Jurkat, Clone E6-1 (cell line): ENCODE measurements at regions not wholly inside any gene's neighbourhood (a gene's known extent, or its start where the extent isn't known, plus 50 kb on each side); places are given as distances from the start of the nearest gene placed in this dataset.

Source experiments
- DNase-seq: peaks from one replicate; pipeline ENCODE4 v3.0.0-alpha.2; 2011; ENCODE audit warnings: low read depth, low spot score
- H3K4me3 ChIP-seq: 2 replicates; pipeline ENCODE4 v1.5.1; 2011; ENCODE audit warnings: mild to moderate bottlenecking, low read length, control low read depth, moderate library complexity

- no peak overlapping the region for H3K4me3 ChIP-seq
- DNase-seq, result no peak
Observed at GRCh38 chr4:181688432-181688831, 554.8 kb upstream of the TENM3 start.

GRCh38 chr4:181688872-181689271 is 554.3 kb upstream of the TENM3 start:
- no peak overlapping the region for H3K4me3 ChIP-seq
- no peak for DNase-seq

DNA sequence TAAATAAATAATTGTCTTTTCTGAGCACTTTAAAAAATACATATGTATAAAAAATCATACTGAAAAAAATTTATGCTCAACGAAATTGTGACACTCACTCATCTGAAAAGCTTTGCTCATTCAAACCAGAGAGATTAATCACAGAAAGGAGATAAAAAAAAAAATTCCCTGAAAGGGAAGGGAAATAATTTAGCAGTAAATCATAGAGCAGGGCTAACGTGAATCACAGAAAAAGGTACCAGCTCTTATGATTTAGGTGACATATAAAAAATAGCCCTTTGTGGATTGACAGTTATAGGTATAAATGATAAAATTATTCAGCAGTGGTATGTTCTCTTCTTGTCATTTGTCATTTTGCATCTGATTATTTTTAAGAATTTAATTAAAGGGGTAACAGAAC is 552.7 kb upstream of the TENM3 start:
- H3K4me3 ChIP-seq, result no peak overlapping the region
- no peak for DNase-seq

DNA sequence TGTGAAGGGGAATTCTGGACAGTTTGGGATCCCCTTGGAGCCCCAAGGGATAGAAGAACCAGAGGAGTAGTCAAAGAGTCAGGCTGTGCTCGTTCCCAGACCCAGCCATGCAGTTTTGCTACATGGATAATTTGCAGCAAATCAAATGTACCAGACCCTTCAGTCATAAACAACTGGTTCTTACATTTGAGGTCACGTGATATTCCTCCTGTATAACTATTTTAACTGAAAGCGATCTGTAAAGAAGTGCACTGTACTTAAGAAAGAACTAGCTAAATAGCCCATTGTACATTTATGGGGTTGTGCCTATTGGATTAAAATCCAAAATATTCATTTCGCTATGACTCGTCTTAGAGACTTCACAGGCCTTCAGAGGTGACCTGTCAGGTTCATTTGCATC is 550.2 kb upstream of the TENM3 start:
- no peak overlapping the region for H3K4me3 ChIP-seq
- no peak for DNase-seq

DNA sequence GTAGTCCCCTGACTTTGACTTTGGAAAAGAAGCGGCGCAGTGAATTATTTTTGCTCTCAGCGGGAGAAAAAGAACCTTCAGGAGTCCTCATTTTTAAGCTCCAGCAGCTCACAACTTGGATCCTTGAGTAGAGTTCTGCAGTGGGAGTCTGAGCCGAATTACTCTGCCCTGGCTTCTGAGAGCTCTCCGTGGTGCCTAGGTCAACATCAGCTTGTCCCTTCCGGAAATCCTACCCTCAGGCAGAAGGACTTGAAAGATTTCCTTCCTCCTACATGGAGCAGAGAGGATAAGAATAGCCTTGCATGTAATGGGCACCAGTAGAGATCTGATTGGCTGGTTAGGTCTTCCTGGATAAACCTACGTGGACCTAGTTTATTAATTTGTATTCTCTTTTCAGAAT is 549.7 kb upstream of the TENM3 start:
- no peak for DNase-seq
- no peak overlapping the region for H3K4me3 ChIP-seq

DNA sequence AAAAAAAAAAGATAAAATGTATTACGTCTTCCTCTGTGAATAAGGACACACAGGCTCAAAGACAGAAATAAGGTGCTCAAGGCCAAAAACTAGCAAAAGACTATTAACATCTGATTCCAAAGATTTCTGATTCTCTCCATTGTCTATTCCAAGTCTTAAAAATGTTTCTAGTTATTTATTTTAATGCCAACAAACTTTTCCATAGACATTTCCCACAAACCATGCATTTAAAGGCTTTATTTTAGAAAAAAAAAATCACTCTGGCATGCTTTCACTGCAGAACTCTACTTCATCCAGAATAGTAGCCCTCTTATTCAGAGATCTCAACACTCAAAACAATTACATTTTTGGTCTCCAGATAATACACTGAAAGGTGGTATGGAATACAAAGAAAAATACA is 545.0 kb upstream of the TENM3 start:
- H3K4me3 ChIP-seq, result no peak overlapping the region
- DNase-seq, result no peak

DNA sequence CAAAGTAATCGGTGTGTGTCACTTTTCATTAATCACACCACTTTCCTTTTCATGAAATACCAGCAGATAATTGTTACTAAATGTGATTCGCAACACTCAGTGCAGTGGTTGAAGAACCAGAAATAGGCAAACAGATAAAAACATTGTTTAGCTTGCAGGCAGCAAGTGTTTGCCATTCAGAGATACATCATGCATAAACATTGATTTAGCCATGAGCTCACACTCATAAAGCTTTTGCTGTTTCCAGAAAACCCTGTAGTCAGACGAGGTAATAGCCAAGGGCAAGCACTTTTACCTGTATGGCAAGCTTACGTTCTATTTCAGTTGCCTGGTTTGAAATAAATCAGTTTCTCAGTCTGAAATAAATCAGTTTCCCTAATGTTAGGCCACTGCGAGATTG is 542.0 kb upstream of the TENM3 start:
- H3K4me3 ChIP-seq, result no peak overlapping the region
- DNase-seq, result no peak

DNA sequence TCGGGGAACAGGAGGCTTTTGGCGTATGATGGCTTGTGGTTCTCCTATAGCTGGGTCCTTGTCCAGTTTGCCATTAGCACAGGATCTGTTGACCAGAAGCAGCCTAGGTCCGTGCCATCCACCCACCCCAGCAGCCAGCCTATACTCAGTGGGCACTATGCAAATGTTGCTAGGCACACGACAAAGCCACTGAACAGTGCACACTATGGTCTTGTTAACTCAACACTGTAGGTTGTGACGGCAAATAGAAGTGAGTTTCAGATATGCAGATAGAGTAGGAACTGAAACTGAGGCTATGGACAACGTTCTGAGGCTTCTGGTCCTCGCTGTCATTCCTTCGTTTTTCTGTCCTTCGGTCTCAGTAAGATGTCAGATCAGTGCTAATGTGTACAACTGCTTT is 541.3 kb upstream of the TENM3 start:
- H3K4me3 ChIP-seq, result no peak overlapping the region
- DNase-seq, result no peak

- no peak for DNase-seq
- H3K4me3 ChIP-seq, result no peak overlapping the region
Observed at GRCh38 chr4:181702864-181703495, 540.2 kb upstream of the TENM3 start.

GRCh38 chr4:181710143-181710542 is 533.1 kb upstream of the TENM3 start:
- no peak overlapping the region for H3K4me3 ChIP-seq
- DNase-seq, result no peak

DNA sequence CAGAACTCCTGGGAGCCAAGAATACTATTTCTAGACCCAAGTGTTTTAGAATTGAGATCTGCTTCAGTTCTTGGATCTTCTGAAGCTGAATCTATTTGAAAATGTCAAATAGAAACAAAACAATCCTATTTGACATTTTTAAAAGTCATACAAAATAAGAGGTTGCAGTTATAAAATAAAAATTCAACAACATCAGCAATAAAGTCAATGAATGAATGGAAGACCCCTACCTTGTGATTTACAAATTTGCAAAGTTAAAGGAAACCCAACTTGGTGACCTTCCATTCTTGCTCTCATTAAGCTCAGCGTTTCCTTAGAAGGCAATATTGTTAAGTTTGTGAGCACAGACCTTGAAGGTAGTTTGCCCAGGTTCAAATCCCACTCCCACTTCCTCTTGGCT is 531.8 kb upstream of the TENM3 start:
- no peak for DNase-seq
- no peak overlapping the region for H3K4me3 ChIP-seq

GRCh38 chr4:181728305-181728966 is 514.8 kb upstream of the TENM3 start:
- no peak for DNase-seq
- no peak overlapping the region for H3K4me3 ChIP-seq

GRCh38 chr4:181731900-181732299 is 511.3 kb upstream of the TENM3 start:
- H3K4me3 ChIP-seq, result no peak overlapping the region
- DNase-seq, result no peak

- DNase-seq, result no peak
Observed at GRCh38 chr4:181737744-181738143, 505.5 kb upstream of the TENM3 start.

GRCh38 chr4:181739031-181739430 is 504.2 kb upstream of the TENM3 start:
- DNase-seq, result no peak
- H3K4me3 ChIP-seq, result no peak overlapping the region

More at GRCh38 chr4:181737744-181738143, 505.5 kb upstream of the TENM3 start:
- H3K4me3 ChIP-seq, result no peak overlapping the region

DNA sequence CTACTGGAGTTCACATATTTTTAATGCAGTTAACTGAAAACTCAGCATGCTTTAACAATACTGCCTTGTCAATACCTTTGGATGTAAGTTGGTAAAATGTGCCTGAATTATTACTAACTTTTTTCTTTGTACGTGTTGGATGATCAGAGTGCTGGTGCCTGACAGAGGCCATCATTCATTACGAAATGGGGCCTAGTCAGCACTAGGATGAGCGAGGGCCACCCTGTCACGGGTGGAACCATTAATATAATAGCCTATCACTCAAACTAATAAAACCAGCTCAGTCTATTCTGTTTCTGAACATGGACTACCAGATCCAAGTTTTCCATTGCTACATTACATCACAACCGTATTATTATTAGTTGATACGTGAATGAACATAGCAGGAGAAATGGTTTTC is 501.7 kb upstream of the TENM3 start:
- DNase-seq, result no peak
- H3K4me3 ChIP-seq, result no peak overlapping the region

DNA sequence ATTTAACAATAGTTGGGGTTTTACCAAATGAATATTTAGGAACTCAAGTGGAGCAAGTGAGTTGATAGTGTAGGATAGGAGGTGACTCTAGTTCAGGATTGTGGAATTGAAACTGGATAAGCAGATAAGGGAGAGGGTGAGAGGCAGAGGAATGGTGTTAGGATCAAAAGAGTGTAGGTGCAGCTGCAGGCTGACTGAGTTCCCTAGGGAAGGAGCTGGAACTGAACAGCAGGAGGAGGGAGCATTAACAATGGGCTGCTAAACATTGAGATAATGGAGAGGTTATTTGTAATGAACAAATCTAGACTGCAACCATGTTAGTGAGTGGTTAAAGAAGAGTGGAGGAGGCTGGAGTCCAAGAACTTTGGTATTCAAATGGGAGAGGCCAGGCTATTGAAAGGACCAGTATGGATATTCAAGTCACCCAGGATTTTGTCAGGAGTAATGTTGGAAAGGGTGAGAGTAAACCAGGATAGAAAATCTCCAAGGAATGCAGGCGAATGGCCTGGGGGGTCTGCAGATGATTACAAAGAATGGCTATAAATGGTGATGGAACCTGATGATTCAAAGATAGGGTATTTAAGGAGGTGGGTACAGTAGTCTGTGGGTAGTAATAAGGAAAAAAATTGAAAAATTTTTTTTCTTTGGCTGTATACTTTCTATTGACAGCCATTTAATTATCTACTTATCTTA is 497.1 kb upstream of the TENM3 start:
- no peak overlapping the region for H3K4me3 ChIP-seq
- DNase-seq, result no peak

DNA sequence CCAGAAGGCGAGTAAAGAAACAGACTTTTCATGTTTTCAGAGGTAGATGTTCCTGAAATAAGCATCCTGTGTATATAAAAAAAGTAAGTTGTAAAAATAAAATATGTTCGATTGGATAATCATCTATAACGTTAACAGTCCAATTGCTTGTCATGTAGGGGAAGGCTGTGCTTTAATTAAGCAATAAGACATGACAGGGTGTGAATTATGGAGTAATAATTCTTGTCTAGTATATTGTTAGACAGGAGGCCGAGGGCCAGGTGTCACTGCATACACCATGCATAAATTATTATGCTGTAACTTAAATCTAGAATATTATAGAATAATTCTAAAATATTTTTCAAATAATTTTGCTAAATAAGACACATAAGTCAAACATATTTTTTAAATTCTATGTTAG is 494.6 kb upstream of the TENM3 start:
- no peak for DNase-seq
- no peak overlapping the region for H3K4me3 ChIP-seq

DNA sequence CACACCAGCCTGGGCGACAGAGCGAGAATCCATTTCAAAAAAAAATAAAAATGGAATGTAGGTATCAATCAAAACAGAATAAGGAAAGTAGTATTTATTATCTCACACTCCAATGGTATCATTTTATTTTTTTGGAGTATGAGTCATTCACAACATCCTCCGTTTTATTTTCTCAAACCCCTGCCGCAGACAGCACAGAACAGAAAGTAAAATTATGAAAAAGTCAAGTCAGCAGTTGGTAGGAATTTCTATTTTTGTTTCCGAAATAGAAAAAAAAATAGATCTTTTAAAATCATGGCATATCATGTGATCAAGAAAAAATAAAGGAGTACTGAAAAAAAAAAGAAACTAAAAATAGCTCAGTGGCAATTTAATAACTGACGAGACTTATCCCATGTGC is 490.7 kb upstream of the TENM3 start:
- no peak for DNase-seq
- no peak overlapping the region for H3K4me3 ChIP-seq

- DNase-seq, result no peak
- H3K4me3 ChIP-seq, result no peak overlapping the region
Observed at GRCh38 chr4:181753207-181753606, 490.0 kb upstream of the TENM3 start.

DNA sequence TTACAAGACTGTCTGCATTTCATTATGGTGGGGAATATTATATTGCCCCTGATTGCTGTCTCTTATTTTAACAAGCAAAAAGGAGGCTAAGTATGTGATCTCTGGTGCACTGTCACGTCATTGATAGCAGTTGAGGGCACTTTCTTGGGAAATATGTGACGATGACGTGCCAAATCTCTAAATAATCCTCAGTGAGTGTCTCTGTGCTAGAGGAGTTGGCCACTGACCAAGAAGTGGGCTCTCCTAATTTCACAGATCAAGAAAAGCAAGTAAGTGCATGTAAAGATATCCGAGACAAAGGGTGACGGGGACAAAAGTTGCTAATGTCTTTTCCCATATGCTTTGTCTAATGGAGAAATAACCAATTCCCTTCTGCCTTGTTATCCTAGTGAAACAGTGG is 487.4 kb upstream of the TENM3 start:
- DNase-seq, result no peak
- no peak overlapping the region for H3K4me3 ChIP-seq
